NCI-H146 treated with DMSO at 0.1 percent for 48 hours (cell line): ENCODE measurements at regions not wholly inside any gene's neighbourhood (a gene's known extent, or its start where the extent isn't known, plus 50 kb on each side); places are given as distances from the start of the nearest gene placed in this dataset.
A peak's percentile ranks its signal among the peaks of the same experiment; 100 is the strongest.

Experiments
- DNase-seq: peaks from one replicate; lab custom pipeline; 2025; ENCODE audit not compliant: unreplicated experiment; lab: John Stamatoyannopoulos, UW

- no peak for DNase-seq
Measured at GRCh38 chr1:216896146-216896545, 172.9 kb upstream of the ESRRG start.

GRCh38 chr1:216894494-216894893, 171.3 kb upstream of the ESRRG start:
- DNase-seq, result no peak

GRCh38 chr1:216892581-216893160, 169.4 kb upstream of the ESRRG start:
- DNase-seq, result peak; percentile 16

GRCh38 chr1:216890871-216891270, 167.6 kb upstream of the ESRRG start:
- DNase-seq, result no peak

GRCh38 chr1:216888731-216889130, 165.5 kb upstream of the ESRRG start:
- no peak for DNase-seq

GRCh38 chr1:216887032-216887431, 163.8 kb upstream of the ESRRG start:
- no peak for DNase-seq

- no peak for DNase-seq
Measured at GRCh38 chr1:216884614-216885229, 161.5 kb upstream of the ESRRG start.

GRCh38 chr1:216883518-216883917, 160.3 kb upstream of the ESRRG start:
- no peak for DNase-seq

GRCh38 chr1:216881695-216882094, 158.5 kb upstream of the ESRRG start:
- DNase-seq, result peak; percentile 5

GRCh38 chr1:216866714-216867113, 143.5 kb upstream of the ESRRG start:
- no peak for DNase-seq

- DNase-seq, result no peak
Measured at GRCh38 chr1:216855810-216856209, 132.6 kb upstream of the ESRRG start.

- no peak for DNase-seq
Measured at GRCh38 chr1:216854836-216855484, 131.7 kb upstream of the ESRRG start.

- DNase-seq, result no peak
Measured at GRCh38 chr1:216851073-216851472, 127.8 kb upstream of the ESRRG start.

GRCh38 chr1:216849146-216849545, 125.9 kb upstream of the ESRRG start:
- DNase-seq, result no peak

GRCh38 chr1:216847397-216848036, 124.3 kb upstream of the ESRRG start:
- no peak for DNase-seq

- DNase-seq, result no peak
Measured at GRCh38 chr1:216846339-216846738, 123.1 kb upstream of the ESRRG start.

GRCh38 chr1:216843409-216843808, 120.2 kb upstream of the ESRRG start:
- no peak for DNase-seq

GRCh38 chr1:216841165-216841564, 117.9 kb upstream of the ESRRG start:
- no peak for DNase-seq

- peak; percentile 82 for DNase-seq
Measured at GRCh38 chr1:216836316-216836715, 113.1 kb upstream of the ESRRG start.

GRCh38 chr1:216833509-216833908, 110.3 kb upstream of the ESRRG start:
- no peak for DNase-seq

GRCh38 chr1:216832192-216832591, 109.0 kb upstream of the ESRRG start:
- no peak for DNase-seq
